ENCODE measurements at regions not wholly inside any gene's neighbourhood (a gene's known extent, or its start where the extent isn't known, plus 50 kb on each side); places are given as distances from the start of the nearest gene placed in this dataset.

DNA sequence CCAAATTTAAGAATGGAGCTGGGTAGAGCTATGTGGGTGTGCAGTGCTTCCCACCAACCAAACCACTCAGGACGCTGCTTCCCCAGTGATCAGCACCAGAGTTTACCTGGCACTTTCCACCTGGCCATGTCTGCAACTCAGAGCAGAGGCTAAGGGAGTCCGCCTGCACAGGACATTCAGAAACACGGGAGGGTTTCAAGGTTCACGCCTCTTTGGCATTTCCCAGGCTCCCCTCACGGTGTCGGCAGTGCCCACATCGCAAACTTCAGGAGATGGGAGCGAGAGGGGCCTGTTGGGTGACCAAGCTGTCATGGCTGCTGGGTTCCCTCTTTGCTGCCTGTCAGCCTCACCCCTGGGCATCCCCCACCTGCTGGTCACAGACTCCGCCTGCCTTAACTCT is 161.5 kb downstream of the NXNL2 start:
- no peak for DNase-seq

DNA sequence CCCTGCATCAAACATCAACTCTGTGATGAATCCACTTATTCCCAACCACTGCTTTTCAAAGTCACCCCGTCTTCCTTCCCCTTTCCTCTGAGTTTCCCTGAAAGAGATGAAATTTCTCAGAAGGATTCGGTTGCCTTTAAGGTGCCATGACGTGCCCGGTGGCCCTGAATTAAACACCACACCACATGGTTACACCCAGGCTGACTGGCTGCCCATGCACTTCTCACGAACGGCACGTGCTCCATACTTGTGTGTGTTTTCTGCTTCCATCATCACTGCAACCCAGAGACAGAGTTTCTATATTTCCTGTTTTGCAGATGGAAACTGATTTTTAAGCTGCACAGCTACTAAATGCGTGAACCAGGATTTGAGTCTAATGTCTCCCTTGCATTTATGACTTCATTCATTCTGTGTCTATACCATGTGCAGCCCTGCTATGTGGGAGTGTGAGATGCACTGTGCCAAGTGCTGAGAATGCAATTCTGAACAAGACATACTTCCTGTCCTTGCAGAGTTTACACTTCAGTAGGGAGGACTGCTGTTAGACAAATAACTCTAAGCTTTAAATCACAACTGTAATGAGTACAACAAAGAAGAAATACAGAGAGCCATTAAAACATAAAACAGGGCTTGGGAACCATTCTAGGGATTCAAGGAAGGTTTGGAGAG is 162.9 kb downstream of the NXNL2 start:
- no peak for DNase-seq

DNA sequence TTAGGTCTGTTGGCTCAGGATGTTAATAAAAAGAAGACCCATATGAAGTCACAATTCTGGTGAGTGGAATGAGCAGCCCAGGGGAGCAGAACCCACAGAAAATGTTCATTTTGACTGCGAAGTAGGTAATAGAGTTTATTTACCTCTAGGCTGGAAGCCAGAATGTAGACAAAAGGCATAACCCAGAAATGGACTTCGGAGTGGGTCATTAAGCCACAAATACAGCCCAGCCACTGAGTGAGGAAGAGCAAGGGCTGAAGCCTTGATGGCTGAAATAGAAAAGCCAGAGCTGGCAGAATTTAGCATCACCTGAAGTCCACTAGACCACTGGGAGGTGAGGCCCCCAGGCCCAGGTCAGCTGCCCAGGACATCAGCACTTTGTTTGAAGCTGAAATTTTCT is 168.0 kb downstream of the NXNL2 start:
- no peak for DNase-seq

DNA sequence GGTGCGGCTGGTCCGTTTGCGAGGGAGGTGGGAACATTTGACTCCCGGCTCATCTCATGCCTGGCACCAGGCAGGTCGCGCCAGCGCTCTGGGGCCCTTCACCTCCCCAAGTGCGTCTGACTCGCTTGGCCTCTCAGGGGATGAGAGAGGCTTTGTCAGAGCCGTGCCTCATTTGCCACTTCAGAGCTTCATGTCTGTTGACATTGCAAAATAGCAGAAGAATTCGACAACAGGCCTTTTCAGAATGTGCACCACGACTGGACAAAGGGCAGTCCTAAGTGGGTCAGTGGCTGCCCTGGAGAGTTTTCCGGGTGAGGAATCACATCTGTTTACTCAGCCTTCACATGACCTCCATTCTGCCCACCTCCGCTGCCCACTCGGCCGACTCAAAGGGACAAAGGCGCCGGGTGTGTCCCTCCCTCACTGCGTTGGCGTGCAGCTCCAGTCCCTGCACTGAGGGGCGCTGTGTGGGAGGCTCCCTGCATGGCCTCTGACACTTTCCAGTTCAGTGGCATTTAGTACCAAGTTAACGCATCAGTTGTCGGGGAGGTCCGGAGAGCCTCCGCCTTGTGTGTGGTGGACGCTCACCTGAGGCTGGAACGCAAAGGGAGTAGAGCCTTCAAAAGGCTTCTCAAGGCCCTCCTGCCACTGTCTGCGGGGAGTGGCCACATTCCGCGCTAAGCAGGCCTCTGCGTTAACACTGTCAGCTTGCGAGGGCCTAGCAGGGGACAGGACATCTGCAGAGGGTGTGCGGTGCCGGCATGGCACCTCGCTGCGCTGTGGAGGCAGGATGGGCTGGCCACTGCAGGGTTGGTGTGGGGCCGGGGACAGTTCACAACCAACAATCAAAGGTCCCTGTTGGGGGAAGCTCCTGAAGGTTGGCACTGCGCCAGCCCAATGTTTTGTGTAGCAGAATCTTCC is 171.5 kb downstream of the NXNL2 start:
- no peak for DNase-seq

DNA sequence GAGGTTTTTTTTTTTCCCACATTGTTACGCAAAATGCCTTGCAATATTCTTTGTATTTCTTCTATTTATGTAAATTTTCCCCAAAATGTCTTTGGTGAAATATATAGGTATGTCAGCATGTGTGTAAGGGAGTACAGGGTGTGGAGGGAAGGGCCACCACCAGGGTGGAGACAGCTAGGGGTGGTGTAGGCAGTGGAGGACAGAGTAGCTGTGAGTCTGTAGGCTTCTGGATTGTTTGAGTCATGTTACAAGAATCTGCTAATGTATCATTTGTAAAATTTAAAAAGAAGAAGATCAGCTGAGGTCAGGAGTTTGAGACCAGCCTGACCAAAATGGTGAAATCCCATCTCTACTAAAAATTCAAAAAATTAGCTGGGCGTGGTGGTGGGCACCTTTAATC is 175.5 kb downstream of the NXNL2 start:
- no peak for DNase-seq

DNA sequence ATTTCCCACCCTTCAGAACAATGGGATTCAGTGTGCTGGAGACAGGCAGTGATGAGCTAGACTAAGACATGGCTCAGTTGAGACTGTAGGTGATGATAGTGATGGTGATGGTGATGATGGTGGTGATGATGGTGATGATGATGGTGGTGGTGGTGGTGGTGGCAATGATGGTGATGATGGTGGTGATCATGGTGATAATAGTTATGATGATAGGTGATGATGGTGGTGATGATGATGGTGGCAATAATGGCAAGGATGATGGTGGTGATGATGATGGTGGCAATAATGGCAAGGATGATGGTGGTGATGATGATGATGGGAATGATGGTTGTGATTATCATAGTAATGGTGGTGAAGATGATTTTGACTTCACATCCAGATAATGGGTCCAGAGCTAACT is 176.7 kb downstream of the NXNL2 start:
- DNase-seq = no peak

DNA sequence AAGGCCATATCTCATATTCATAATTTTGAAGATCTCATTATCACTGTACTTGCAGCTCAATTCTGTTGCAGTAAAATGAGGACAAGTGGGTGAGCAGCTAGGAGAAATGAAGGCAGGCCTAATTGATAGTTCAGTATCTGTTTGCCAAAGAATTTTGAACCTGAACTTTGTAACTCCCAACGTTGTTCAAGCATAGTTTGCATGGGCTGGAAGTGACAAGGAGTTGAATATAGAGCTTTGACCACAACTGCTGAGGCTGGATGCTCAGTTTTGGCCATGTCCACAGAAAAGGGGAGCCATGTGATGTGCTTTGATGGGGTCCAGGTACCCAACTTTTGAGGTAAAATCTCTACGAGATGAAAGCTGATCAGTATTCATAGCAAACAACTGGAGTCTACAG is 177.5 kb downstream of the NXNL2 start:
- DNase-seq = no peak

DNA sequence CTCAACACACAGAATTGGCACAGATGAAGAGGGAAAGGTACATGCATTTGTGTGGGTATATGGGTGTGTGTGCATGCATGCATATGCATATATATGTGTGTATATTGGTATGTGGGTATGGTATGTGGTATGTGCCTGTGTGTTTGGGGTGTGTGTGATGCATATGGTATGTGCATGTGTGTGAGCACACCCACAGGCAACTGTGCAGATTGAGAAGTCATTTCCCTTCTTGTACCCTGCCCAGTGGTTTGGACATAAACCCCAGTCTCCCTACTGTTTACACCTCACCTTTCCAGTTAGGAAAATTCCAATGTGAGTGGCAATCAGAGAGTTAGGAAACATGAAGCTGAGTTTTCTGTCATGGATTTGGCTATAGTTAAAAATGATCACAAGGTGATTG is 178.0 kb downstream of the NXNL2 start:
- DNase-seq = no peak

DNA sequence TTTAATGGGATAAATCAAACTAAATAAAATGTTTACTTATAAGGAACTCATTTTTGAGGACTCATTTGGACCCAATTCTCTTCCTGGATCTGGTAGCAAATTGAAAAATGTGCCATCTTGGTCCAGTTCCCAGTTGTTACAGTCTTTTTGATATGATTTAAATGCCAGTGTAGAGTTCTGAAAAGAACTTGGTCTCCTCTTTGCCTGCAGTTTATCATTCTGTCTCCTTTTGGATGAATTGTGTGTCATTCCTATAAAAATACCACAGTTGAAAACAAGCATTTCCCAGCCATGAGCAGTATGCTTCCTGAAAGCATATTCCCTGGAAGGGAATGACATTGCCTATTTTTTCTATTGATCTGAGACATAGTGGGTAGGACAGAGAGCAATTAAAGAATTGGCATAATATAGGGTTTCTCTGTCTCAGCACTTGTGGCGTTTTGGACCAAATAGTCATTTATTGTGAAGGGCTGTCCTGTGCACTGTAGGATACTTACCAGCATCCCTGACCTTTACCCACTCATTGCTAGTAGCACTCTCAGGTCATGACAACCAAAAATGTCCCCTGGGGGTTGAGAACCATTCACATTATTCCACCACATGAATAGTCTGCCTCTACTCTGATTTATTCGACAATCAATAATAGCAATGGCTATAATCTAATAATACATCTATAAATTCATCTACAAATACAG is 181.8 kb downstream of the NXNL2 start:
- DNase-seq = no peak

DNA sequence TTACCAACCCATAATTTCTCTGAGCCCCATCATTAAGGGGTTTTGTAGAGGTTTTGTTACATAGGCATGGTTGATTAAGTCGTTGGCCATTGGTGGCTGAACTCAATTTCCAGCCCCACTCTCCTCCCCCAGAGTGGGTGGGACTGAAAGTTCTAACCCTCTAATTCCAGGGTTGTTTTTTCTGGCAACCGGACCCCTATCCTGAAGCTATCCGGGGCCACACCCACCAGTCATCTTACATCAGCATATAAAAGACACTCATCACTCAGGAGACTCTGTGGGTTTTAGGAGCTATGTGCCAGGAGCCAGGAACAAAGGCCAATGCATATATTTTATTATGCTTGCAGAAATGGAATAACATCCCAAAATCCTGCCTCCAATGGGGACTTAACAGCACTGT is 186.0 kb downstream of the NXNL2 start:
- no peak for DNase-seq

DNA sequence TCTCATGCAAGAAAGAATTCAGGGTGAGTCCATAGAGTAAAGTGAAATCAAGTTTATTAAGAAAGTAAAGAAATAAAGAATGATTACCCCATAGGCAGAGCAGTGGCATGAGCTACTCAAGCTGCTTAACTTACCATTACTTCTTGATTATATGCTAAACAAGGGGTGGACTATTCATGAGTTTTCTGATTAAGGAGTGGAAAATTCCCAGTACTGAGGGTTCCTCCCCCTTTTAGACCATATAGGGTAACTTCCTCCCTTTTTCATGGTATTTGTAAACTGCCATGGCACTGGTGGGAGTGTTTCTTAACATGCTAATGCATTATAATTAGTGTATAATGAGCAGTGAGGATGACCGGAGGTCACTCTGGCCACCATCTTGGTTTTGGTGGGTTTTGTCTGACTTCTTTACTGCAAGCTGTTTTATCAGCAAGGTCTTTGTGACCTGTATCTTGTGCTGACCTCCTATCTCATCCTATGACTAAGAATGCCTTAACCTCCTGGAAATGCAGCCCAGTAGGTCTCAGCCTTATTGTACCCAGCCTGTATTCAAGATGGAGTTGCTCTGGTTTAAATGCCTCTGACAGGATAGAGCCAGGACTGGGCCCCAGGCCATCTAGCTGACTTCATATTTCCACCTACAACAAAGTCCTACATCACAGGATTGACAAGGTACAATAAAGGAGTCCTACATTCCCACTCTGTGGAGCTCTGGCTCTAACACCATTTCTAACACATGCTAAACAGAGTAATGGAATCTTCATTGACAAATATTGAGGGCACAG is 186.7 kb downstream of the NXNL2 start:
- no peak for DNase-seq

DNA sequence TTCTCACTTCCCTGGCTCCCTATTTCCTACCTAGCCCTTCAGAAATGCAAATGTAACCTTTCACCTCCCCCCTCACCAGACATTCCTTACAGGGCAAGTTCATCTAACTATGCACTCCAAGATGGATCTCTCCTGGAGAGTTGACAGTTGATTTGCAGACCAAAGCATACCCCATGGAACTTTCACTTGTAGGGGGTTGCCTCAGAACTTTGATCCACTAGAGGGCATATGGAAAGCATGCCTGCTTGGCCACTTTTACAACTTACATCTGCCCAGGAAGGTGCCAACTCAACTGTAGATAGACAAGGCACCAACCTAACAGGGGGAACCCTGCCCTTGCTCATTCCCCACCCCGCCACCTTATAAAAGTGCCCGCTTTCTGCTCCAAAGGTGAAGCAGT is 187.8 kb downstream of the NXNL2 start:
- DNase-seq = peak in 1 of 2 experiments; percentile 4

DNA sequence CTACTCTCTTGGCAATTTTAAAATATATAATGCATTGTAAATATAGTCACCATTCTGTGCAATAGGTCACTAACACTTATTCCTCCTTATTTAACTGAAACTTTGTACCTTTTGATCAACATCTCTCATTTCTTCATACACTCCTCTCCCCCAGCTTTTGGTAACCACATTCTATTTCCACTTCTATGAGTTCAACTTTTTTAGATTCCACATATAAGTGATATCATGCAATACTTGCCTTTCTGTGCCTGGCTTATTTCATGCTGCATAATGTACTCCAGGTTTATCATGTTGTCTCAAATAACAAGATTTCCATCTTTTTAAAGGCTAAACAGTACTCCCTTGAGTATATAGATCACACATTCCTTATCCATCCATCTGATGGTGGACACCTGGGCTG is 188.8 kb downstream of the NXNL2 start:
- no peak for DNase-seq

DNA sequence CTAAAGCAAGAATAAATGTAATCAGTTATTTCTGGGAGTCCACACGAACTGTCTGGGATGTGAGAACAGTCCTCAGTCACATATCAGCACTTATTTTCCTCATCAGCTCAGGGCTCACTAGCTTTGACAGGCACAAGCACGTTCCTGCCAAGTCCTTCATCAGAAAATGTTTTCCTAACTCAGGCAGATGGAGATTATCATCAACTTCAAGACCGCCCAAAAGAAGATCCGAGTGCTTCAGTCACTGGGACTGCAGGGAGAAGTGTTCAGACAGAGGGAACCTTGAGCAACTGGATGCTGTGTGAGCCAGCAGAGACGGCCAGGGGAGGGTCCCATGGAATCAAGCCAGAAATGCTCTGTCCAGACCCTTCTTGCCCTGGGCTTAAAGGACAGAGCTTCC is 189.4 kb downstream of the NXNL2 start:
- peak in 1 of 2 experiments; percentile 4 for DNase-seq

DNA sequence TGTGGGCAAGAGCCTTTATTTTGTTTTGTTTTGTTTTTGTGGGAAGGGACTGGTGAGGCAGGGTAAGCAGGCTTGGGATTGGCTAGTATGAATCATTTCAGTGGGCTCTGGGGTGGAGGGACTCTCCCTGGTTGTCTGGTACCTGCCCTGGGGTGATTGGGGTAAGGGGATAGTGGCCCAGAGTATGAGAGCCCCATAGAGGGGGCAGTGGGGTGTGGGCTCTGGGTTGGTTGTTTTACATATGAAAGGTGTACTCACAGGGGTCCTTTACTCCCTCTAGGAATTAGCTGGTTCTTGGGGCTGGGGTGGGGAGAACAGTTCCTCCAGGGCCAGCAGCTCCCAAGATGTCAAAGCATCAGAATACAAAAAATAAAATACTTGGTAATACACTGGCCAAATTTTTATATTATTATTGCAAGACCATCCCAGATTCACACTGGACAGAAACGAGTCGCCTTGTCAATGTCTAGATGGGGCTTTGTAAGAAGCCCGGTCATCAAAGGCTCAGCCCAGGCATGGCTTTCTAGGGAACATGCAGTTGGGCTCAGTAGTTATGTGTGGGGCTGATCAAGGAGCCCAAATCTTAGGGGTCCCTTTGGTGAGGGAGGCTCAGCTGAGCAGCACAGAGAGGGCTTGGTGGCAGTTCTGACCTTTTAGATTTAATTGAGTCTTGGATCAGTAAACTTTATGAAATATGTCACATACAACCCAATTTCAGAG is 190.5 kb downstream of the NXNL2 start:
- DNase-seq = no peak

DNA sequence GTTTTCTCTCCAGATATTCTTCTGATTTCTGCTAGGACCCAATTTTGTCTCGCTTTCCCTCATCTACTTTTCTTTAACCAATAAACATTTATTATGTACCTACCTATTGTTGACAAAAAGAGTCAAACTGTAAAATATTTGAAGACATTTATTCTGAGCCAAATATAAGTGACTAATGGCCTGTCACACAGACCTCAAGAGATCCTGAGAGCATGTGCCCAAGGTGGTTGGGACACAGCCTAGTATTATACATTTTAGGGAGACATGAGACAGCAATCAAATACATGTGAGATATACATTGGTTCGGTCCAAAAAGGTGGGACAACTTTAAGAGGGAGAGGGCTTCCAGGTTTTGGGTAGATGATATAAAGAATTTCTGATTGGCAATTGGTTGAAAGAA is 191.8 kb downstream of the NXNL2 start:
- DNase-seq = no peak

DNA sequence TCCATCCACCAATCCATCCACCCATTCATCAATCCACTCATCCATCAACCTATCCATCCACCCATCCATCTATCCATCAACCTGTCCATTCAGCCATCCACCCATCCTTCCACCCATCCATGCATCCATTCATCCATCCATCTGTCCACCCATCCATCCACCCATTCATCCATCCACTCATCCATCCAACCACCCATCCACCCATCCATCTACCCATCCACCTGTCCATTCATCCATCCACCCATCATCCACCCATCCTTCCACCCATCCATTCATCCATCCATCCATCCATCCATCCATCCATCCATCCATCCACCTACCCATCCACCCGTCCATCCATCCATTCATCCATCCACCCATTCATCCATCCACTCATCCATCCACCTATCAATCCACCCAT is 195.8 kb downstream of the NXNL2 start:
- DNase-seq = no peak

DNA sequence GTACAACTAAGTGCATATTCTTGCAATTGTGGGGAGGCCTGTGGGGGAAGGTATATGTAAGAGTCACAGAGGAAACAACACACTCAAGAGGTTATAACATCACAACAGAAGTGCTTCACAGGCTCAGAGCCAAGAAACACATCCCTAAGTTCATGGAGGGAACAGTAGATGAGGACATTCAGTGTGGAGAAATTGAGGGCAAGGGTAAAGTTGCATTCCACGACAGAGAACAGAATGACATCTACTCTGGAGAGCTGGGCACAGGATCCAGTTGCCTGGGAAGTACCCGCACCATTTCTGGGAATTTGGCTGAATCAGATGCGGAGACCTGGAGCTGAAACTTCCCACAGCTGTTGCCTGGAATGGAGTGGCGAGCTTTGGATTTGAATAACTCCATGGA is 197.2 kb downstream of the NXNL2 start:
- DNase-seq = no peak

DNA sequence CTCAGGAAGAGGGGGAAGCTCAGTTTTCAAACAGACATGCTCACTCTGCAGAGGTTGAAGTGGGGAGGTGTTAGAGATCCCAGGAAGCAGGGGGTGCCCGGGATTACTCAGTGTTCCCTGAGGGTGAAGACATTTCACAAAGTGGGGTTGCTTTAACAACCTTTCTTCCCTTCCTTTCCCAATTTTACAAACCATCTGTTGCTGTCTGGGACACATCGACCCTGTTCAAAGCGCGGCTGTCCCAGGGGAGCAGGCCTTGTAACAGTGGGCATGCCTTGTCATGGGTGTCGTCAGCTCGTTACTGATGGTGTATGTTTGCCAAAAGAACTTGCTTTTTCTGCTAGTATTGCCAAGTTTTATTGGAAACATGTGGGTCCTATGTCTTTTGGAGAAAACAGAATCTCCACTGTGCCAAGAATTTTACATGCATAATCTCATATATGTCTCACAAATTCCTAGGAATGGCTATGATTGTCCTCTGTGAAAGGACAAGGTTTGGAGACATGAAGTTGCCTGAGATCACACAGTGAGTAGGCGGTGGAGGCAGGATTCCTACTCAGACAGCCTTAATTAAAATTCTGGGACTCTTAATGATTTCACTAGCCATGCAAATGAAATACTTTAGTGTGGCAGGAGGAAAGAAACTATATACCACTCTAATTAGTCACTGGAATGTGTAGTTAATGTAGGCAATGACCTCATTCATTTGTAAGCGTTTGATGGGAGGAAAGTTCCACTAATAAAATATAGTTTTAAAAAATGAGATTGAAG is 198.9 kb downstream of the NXNL2 start:
- no peak for DNase-seq

DNA sequence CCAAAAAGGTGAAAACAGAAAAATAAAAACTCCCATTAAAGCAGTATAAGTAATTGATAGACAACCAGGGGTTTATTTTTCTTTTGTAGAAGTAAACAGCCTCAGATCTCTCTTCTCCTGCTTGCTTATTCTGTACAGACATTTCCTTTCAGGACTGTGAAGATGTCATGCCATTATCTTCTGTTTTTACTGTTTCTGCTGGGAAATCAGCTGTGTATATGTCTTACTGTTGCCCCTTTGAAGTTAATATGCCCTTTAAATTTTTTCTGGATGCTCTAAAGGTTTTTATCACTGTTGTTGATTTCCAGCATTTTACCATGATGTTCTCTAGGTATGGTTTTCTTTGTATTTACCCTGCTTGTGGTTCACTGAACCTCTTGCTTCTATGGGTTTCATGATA is 199.5 kb downstream of the NXNL2 start:
- no peak for DNase-seq

DNA sequence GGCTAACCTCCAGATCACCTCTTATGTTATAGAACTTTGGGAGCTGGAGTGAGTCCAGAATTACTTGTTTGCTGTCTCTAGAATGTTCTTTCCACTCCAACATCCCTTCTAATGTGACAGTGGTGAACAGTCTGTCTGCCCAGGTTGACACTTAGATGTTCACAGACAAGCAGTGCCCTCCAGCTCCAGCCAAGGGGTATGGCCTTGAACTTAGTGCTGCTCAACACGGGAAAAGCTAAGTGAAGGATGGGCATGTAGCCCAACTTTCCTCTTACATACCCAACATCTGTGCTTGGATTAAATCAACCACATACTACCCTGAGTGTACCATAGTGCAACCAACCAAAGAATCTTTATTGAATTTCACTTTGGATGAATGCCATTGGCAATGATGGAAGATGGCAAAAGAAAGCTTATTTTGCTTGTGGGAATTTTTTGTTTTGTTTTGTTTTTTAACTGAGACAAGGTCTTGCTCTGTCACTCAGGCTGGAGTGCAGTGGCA is 201.2 kb downstream of the NXNL2 start:
- DNase-seq = no peak
